Endodermal cell (in vitro differentiated cells): ENCODE measurements at regions not wholly inside any gene's neighbourhood (a gene's known extent, or its start where the extent isn't known, plus 50 kb on each side); places are given as distances from the start of the nearest gene placed in this dataset.

Experiments used
- DNase-seq: peaks from one replicate; pipeline ENCODE4 v3.0.0-alpha.2; 2017
- H3K27ac ChIP-seq: 2 replicates; pipeline ENCODE4 v1.5.1; 2013; ENCODE audit warnings: mild to moderate bottlenecking, low read depth, low read length, moderate library complexity
- H3K27me3 ChIP-seq: 2 replicates; pipeline ENCODE4 v1.6.1; 2013; ENCODE audit warnings: mild to moderate bottlenecking, low read length, moderate library complexity; ENCODE audit not compliant: insufficient read depth, control insufficient read depth, poor library complexity, severe bottlenecking
- H3K36me3 ChIP-seq: 2 replicates; pipeline ENCODE4 v1.7.0; 2013; ENCODE audit warnings: mild to moderate bottlenecking, low read length, moderate library complexity; ENCODE audit not compliant: control insufficient read depth, insufficient read depth
- H3K4me1 ChIP-seq: one replicate; pipeline ENCODE4 v1.7.0; 2013; ENCODE audit warnings: low read length; ENCODE audit not compliant: control insufficient read depth, insufficient read depth
- H3K4me3 ChIP-seq: 2 replicates; pipeline ENCODE4 v1.5.1; 2013; ENCODE audit warnings: mild to moderate bottlenecking, low read length, moderate library complexity
- H3K9ac ChIP-seq: 2 replicates; pipeline ENCODE4 v1.6.1; 2013; ENCODE audit warnings: mild to moderate bottlenecking, low read length, moderate library complexity; ENCODE audit not compliant: poor library complexity, severe bottlenecking; ENCODE audit errors: extremely low read depth
- H3K9me3 ChIP-seq: 2 replicates; pipeline ENCODE4 v1.6.1; 2013; ENCODE audit warnings: mild to moderate bottlenecking, low read length, moderate library complexity; ENCODE audit not compliant: control insufficient read depth
- H3K27ac Mint-ChIP-seq: 2 replicates; pipeline ENCODE4 v1.8.0; 2020; ENCODE audit warnings: mixed read lengths
- H3K27me3 Mint-ChIP-seq: 2 replicates; pipeline ENCODE4 v1.8.0; 2021; ENCODE audit warnings: mild to moderate bottlenecking, mixed read lengths; ENCODE audit not compliant: insufficient read depth
- H3K36me3 Mint-ChIP-seq: 2 replicates; pipeline ENCODE4 v1.8.0; 2020; ENCODE audit warnings: low read depth, mixed read lengths
- H3K4me1 Mint-ChIP-seq: 2 replicates; pipeline ENCODE4 v1.8.0; 2020; ENCODE audit warnings: mixed read lengths
- H3K4me3 Mint-ChIP-seq: 2 replicates; pipeline ENCODE4 v1.8.0; 2020; ENCODE audit warnings: mild to moderate bottlenecking, moderate library complexity, mixed read lengths
- H3K9me3 Mint-ChIP-seq: 2 replicates; pipeline ENCODE4 v1.8.0; 2020; ENCODE audit warnings: mild to moderate bottlenecking, mixed read lengths
- WGBS, 2 experiments: methylation state at CpG; one replicate each; pipeline versions ENCODE4 v1.1.5 to v1.1.7; 2013; ENCODE audit warnings: missing lambda C conversion rate in 2 of 2, mixed read lengths in 1 of 2; ENCODE audit not compliant: insufficient coverage in 1 of 2, insufficient read length in 1 of 2; 5-methylcytosine and 5-hydroxymethylcytosine counted together
- TF ChIP-seq, protein P1 (sequence below): fragments of 200-600 bp; sonication (generic); conservative IDR thresholded peaks from 2 replicates; pipeline ENCODE4 v1.5.0; 2021; ENCODE audit warnings: antibody characterized with exemption, mild to moderate bottlenecking

DNA sequence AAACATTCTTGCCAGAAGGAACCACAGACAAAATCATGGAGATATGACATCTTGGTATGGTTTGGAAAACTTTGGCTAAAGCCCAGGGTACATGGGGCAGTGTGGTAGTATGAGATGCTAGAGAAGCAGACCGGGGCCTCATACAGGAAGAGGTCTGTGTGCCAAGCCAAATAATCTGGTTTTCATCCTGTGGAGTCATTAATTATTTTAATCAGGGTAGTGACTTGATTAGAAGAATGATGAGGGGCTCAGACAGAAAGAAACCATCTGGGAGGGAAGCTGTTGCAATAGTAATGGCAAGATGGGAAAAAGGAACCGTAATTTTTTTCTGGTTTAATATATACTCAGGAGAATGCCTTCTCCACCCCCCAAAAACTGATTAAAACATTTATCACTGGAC is 318.0 kb downstream of the BRINP2 start:
- Mint-ChIP-seq H3K4me1 (no peaks in the 10 kb centered on the region), H3K9me3 (no peaks in the 10 kb centered on the region), H3K27me3 (no peaks in the 10 kb centered on the region), H3K36me3 (no peaks in the 10 kb centered on the region), H3K27ac (no peak overlapping the region), H3K4me3 (no peak overlapping the region)
- Histone ChIP-seq H3K27me3 (no peaks in the 10 kb centered on the region), H3K27ac (no peak overlapping the region), H3K4me1 (no peaks in the 10 kb centered on the region), H3K4me3 (no peak overlapping the region), H3K9me3 (no peaks in the 10 kb centered on the region), H3K9ac (no peak overlapping the region), H3K36me3 (no peaks in the 10 kb centered on the region)
- DNase-seq: no peak
- 97 to 100% methylated on average over 1 of the region's 2 CpGs for WGBS, 2 experiments
- TF ChIP-seq, protein P1, sequence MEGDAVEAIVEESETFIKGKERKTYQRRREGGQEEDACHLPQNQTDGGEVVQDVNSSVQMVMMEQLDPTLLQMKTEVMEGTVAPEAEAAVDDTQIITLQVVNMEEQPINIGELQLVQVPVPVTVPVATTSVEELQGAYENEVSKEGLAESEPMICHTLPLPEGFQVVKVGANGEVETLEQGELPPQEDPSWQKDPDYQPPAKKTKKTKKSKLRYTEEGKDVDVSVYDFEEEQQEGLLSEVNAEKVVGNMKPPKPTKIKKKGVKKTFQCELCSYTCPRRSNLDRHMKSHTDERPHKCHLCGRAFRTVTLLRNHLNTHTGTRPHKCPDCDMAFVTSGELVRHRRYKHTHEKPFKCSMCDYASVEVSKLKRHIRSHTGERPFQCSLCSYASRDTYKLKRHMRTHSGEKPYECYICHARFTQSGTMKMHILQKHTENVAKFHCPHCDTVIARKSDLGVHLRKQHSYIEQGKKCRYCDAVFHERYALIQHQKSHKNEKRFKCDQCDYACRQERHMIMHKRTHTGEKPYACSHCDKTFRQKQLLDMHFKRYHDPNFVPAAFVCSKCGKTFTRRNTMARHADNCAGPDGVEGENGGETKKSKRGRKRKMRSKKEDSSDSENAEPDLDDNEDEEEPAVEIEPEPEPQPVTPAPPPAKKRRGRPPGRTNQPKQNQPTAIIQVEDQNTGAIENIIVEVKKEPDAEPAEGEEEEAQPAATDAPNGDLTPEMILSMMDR: no peak

DNA sequence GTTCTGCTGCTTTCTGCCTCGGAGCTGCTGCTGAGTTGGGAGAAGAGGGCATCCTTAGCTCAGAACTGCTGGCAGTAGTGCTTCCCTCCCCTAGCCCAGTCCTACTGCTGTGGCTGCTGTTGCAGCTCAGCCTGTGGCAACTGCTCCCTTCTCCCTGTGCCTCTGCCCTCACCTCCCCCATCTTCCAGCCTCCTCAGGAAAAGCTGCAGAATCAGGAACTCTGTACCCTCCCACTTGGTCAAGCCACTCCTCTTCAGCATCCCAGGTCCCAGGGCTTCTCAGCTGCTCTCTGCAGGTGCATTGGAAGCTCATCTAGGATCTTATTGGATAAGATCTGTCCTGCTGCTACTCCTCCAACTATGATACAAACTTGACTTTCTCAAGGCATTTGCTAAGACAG is 316.7 kb downstream of the BRINP2 start:
- DNase-seq: peak; percentile 74
- Mint-ChIP-seq H3K4me3 (no peak overlapping the region), H3K9me3 (no peaks in the 10 kb centered on the region), H3K27ac (no peak overlapping the region), H3K27me3 (no peaks in the 10 kb centered on the region), H3K36me3 (no peaks in the 10 kb centered on the region), H3K4me1 (no peaks in the 10 kb centered on the region)
- Histone ChIP-seq H3K4me1 (no peaks in the 10 kb centered on the region), H3K36me3 (no peaks in the 10 kb centered on the region), H3K27me3 (no peaks in the 10 kb centered on the region), H3K9ac (no peak overlapping the region), H3K27ac (no peak overlapping the region), H3K9me3 (no peaks in the 10 kb centered on the region), H3K4me3 (no peak overlapping the region)
- WGBS, 2 experiments: 92 to 100% methylated on average over 1 of the region's 1 CpG
- TF ChIP-seq, protein P1: no peak

DNA sequence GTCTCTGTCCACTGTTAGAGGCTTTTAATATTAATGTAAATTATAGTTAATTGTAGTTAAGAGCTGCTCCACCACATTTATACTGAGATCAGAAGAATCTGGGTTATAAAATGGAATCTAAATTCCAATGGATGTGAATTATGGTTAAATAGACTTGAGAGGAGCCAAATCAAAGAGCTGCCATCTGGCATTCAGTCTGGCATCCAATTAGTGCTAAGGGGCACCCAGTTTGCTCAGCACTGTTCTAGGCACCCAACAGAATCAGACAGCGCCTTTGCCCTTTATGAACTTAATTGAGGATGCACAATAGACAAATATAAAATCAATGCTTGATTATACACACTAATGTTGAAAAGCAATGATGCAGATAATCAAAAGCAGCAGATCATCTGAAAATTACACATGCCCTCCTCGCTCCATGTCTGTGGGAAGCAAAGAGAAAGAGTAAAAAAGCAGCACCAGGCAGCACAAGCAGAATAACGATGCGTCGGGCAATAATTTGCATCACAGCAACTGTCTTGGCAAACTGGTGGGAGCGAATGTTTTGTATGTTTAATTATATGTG is 310.1 kb downstream of the BRINP2 start:
- no peaks in the 10 kb centered on the region for H3K36me3 ChIP-seq
- H3K4me1 ChIP-seq: no peaks in the 10 kb centered on the region
- no peaks in the 10 kb centered on the region for H3K27me3 ChIP-seq
- Mint-ChIP-seq H3K4me3 (no peak overlapping the region), H3K27me3 (peaks cover 7% of the 10 kb centered on the region), H3K9me3 (no peaks in the 10 kb centered on the region), H3K27ac (no peak overlapping the region), H3K36me3 (no peaks in the 10 kb centered on the region), H3K4me1 (no peaks in the 10 kb centered on the region)
- no peaks in the 10 kb centered on the region for H3K9me3 ChIP-seq
- no peak overlapping the region for H3K4me3 ChIP-seq
- 95 to 97% methylated on average over 4 to 6 of the region's 6 CpGs for WGBS, 2 experiments
- H3K9ac ChIP-seq: no peak overlapping the region
- no peak for DNase-seq
- no peak overlapping the region for H3K27ac ChIP-seq
- TF ChIP-seq, protein P1: no peak
